DOHH2 (cell line): ENCODE measurements at regions not wholly inside any gene's neighbourhood (a gene's known extent, or its start where the extent isn't known, plus 50 kb on each side); places are given as distances from the start of the nearest gene placed in this dataset.

Source experiments
- H3F3A ChIP-seq: fragments of 200-600 bp; sonication (generic), shearing (Covaris generic); 2 replicates; pipeline ENCODE4 v1.6.0; 2016; ENCODE audit warnings: antibody characterized with exemption, mild to moderate bottlenecking; ENCODE audit not compliant: control insufficient read depth, insufficient read depth
- H3K27ac ChIP-seq: fragments of 200-600 bp; sonication (generic); 2 replicates; pipeline ENCODE4 v1.5.1; 2014; ENCODE audit warnings: low read depth, mild to moderate bottlenecking, low read length, moderate library complexity
- H3K27me3 ChIP-seq: fragments of 200-600 bp; sonication (generic); 2 replicates; pipeline ENCODE4 v1.6.1; 2014; ENCODE audit warnings: mild to moderate bottlenecking, low read length, mixed read lengths; ENCODE audit not compliant: control insufficient read depth
- H3K36me3 ChIP-seq: fragments of 200-600 bp; sonication (generic); 2 replicates; pipeline ENCODE4 v1.6.1; 2014; ENCODE audit warnings: mild to moderate bottlenecking, low read length, moderate library complexity, mixed read lengths; ENCODE audit not compliant: control insufficient read depth
- H3K4me1 ChIP-seq: fragments of 200-600 bp; sonication (generic); 2 replicates; pipeline ENCODE4 v1.6.1; 2014; ENCODE audit warnings: mild to moderate bottlenecking, low read length, mixed read lengths; ENCODE audit not compliant: control insufficient read depth
- H3K4me2 ChIP-seq: fragments of 200-600 bp; sonication (generic); 2 replicates; pipeline ENCODE4 v1.6.0; 2014; ENCODE audit warnings: mild to moderate bottlenecking, low read length, moderate library complexity
- H3K4me3 ChIP-seq: fragments of 200-600 bp; sonication (generic); 2 replicates; pipeline ENCODE4 v1.5.1; 2014; ENCODE audit warnings: mild to moderate bottlenecking, low read length, mixed read lengths
- H3K79me2 ChIP-seq: fragments of 200-600 bp; sonication (generic); 2 replicates; pipeline ENCODE4 v1.6.1; 2014; ENCODE audit warnings: mild to moderate bottlenecking, low read length, mixed read lengths; ENCODE audit not compliant: control insufficient read depth
- H3K9me2 ChIP-seq: fragments of 200-600 bp; sonication (generic); replicated peaks from 2 replicates; pipeline ENCODE4 v1.6.1; 2014; ENCODE audit warnings: mild to moderate bottlenecking, low read length, mixed read lengths; ENCODE audit not compliant: control insufficient read depth
- H3K9me3 ChIP-seq: fragments of 200-600 bp; sonication (generic); 2 replicates; pipeline ENCODE4 v1.6.1; 2014; ENCODE audit warnings: antibody characterized with exemption, low read length, mixed read lengths; ENCODE audit not compliant: control insufficient read depth, insufficient read depth
- H4K20me1 ChIP-seq: fragments of 200-600 bp; sonication (generic); 2 replicates; pipeline ENCODE4 v1.6.0; 2014; ENCODE audit warnings: low read depth, mild to moderate bottlenecking, antibody characterized with exemption, low read length, moderate library complexity; ENCODE audit not compliant: control insufficient read depth, insufficient read depth
- CTCF ChIP-seq: fragments of 200-600 bp; sonication (generic); IDR thresholded peaks from one replicate; pipeline ENCODE4 v1.5.1; 2014; ENCODE audit warnings: antibody characterized with exemption, mild to moderate bottlenecking, low read depth, low read length; ENCODE audit not compliant: poor library complexity, severe bottlenecking
- EZH2phosphoT487 ChIP-seq: fragments of 200-600 bp; sonication (generic); IDR thresholded peaks from 2 replicates; pipeline ENCODE4 v1.6.1; 2017; ENCODE audit warnings: borderline replicate concordance, mild to moderate bottlenecking, antibody characterized with exemption, low read length, moderate library complexity, mixed read lengths

- TF ChIP-seq EZH2phosphoT487 (no peak), CTCF (no peak)
- H4K20me1 ChIP-seq = no peaks in the 10 kb centered on the region
- no peaks in the 10 kb centered on the region for H3K27me3 ChIP-seq
- no peak overlapping the region for H3K4me3 ChIP-seq
- H3K4me2 ChIP-seq = no peak overlapping the region
- no peaks in the 10 kb centered on the region for H3K36me3 ChIP-seq
- no peaks in the 10 kb centered on the region for H3K9me2 ChIP-seq
- H3F3A ChIP-seq = no peaks in the 10 kb centered on the region
- no peak overlapping the region for H3K27ac ChIP-seq
- no peaks in the 10 kb centered on the region for H3K9me3 ChIP-seq
- no peaks in the 10 kb centered on the region for H3K79me2 ChIP-seq
- no peaks in the 10 kb centered on the region for H3K4me1 ChIP-seq
These were observed 349.9 kb upstream of the CCNH start for GRCh38 chr5:87762631-87763030.

- H3K27me3 ChIP-seq = no peaks in the 10 kb centered on the region
- H3K36me3 ChIP-seq = no peaks in the 10 kb centered on the region
- H4K20me1 ChIP-seq = no peaks in the 10 kb centered on the region
- H3K79me2 ChIP-seq = no peaks in the 10 kb centered on the region
- no peak overlapping the region for H3K4me2 ChIP-seq
- H3F3A ChIP-seq = no peaks in the 10 kb centered on the region
- no peak overlapping the region for H3K27ac ChIP-seq
- H3K4me3 ChIP-seq = no peak overlapping the region
- no peaks in the 10 kb centered on the region for H3K4me1 ChIP-seq
- H3K9me2 ChIP-seq = no peaks in the 10 kb centered on the region
- TF ChIP-seq CTCF (no peak), EZH2phosphoT487 (no peak)
- no peaks in the 10 kb centered on the region for H3K9me3 ChIP-seq
These were observed 344.2 kb upstream of the CCNH start for GRCh38 chr5:87756951-87757350.

GRCh38 chr5:87755360-87755759 lies 342.6 kb upstream of the CCNH start:
- no peak overlapping the region for H3K4me3 ChIP-seq
- H3K4me2 ChIP-seq = no peak overlapping the region
- H3K9me3 ChIP-seq = no peaks in the 10 kb centered on the region
- H4K20me1 ChIP-seq = no peaks in the 10 kb centered on the region
- TF ChIP-seq CTCF = no peak
- no peak for TF ChIP-seq EZH2phosphoT487
- H3K36me3 ChIP-seq = no peaks in the 10 kb centered on the region
- H3K79me2 ChIP-seq = no peaks in the 10 kb centered on the region
- no peak overlapping the region for H3K27ac ChIP-seq
- H3K27me3 ChIP-seq = no peaks in the 10 kb centered on the region
- no peaks in the 10 kb centered on the region for H3F3A ChIP-seq
- no peaks in the 10 kb centered on the region for H3K9me2 ChIP-seq
- no peaks in the 10 kb centered on the region for H3K4me1 ChIP-seq
